HT-29 (cell line): ENCODE measurements at regions not wholly inside any gene's neighbourhood (a gene's known extent, or its start where the extent isn't known, plus 50 kb on each side); places are given as distances from the start of the nearest gene placed in this dataset.
A peak's percentile ranks its signal among the peaks of the same experiment; 100 is the strongest.
"Not testable (repeated sequence)": the region's sequence is repeated elsewhere in the genome, so short reads cannot be mapped to it uniquely, and the experiment has no call there.

ENCODE experiments used
- DNase-seq: peaks from one replicate; pipeline ENCODE4 v3.0.0-alpha.2; 2015; ENCODE audit warnings: low spot score

DNA sequence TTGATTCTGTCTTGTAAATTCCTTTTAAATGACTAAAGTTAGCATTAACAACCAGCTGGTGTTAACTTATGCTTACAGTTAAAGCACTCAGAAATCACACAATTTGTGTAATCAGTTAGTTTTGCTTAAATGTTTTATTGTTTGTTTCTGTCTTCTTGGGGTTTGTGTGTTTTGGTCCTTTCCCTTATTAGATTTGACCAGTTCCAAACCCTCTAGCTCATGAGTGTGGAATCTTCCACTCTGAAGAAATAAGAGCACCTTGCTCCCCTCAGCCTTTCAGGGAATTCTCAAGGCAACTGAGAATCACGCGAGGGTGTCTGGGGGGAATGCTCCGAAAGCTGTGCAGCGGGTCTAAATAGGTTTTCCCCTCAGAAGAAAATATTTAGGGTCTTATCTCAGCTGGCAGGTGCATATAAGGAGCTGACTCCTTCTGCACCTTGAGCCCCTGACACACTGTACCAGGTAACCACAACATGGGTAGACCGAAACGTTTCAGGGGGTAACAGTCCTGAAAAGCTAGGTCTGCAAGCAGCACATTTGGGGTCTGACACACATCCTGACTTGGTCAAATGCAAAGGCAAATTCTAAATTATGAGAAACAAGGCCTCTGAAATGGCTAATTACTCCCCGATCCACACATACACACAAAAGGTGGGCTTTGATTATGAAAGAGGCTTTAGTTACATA, 188.1 kb upstream of the ETV3 start:
- DNase-seq: no peak

DNA sequence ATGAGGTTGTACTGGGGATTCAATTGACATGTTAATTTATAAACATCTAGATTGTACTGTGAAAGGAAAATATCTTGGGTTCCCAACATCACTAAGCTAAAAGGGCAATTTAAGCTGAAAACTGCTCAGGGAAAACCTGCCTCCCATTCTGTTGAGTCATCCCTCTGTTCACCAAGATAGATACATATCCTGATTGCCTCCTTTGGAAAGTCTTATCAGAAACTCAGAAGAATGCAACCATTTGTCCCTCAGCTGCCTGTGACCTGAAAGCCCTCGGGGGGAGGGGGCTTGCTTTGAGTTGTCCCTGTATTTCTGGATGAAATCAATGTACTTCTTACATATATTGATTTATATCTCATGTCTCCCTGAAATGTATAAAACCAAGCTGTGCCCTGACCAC, 187.0 kb upstream of the ETV3 start:
- DNase-seq: no peak

GRCh38 chr1:157321972-157322371, 183.8 kb upstream of the ETV3 start:
- not testable (repeated sequence) for DNase-seq

GRCh38 chr1:157319567-157319966, 181.4 kb upstream of the ETV3 start:
- DNase-seq: no peak

DNA sequence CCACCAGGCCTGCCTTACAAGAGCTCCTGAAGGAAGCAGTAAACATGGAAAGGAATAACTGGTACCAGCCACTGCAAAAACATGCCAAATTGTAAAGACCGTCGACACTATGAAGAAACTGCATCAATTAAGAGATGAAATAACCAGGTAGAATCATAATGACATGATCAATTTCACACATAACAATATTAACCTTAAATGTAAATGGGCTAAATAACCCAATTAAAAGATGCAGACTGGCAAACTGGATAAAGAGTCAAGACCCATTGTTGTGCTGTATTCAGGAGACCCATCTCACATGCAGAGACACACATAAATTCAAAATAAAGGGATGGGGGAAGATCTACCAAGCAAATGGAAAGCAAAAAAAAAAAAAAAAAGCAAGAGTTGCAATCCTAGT, 179.0 kb upstream of the ETV3 start:
- DNase-seq: not testable (repeated sequence)

DNA sequence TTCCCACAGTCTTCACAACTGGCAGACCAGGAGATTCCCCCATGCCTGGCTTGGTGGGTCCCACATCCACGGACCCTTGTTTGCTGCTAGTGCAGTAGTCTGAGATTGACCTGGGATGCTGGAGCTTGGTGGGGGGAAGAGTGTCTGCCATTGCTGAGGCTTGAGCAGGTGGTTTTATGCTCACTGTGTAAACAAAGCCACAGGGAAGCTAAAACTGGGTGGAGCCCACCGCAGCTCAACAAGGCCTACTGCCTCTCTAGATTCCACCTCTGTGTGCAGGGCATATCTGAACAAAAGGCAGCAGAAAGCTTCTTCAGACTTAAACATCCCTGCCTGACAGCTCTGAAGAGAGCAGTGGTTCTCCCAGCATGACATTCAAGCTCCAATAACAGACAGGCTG, 177.3 kb upstream of the ETV3 start:
- peak; percentile 54 for DNase-seq

DNA sequence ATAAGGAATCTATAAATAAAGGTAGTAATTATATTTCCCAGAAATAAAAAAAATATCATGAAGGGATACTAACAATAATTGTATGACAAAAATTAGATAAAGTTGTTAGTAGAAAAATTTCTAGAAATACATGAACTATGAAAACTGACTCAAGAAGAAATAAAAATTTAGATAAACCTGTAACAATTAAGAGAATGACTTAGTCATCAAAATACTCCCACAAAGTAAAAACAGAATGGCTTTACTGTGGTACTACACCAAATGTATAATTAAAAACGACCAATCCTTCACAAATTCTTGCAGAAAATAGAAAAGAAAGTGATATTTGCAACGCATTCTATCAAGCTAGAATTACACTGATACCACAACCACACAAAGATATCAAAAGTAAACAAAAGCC, 176.2 kb upstream of the ETV3 start:
- no peak for DNase-seq

- no peak for DNase-seq
Observed at GRCh38 chr1:157313240-157313807, 175.1 kb upstream of the ETV3 start.

DNA sequence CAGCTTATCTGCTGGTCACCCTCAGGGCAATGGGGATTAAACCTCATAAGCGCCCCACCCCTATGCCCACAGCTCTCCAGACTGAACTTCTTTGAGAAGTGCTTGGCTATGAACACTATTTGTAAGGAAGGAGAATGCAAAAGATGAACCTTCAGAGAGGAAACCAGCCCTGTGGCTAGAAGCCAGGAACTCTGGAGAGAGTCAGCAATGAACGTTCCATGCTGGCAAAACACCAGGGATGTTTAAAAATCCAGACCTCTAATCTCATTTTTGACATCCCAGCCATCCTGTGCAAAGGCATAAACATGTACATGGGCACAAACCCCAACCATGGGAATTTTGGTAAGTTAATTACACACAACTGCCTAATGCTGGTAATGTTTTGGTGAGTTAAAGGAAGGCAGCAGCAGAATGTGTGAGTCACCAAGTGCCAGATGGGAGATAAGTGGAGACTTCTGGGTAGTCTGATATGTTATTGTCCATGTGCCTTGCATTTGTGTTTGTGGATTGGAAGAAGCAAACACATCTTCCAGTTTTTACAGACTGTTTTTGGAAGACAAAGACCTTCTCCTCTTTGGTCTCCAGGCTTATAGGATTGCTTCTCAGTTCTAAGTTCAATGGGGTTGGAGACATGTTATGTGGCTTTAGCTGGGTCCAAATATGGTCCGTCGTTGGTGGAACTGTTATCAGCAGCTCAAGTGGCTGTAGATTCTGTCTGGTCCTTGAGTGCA, 174.1 kb upstream of the ETV3 start:
- DNase-seq: peak; percentile 11

DNA sequence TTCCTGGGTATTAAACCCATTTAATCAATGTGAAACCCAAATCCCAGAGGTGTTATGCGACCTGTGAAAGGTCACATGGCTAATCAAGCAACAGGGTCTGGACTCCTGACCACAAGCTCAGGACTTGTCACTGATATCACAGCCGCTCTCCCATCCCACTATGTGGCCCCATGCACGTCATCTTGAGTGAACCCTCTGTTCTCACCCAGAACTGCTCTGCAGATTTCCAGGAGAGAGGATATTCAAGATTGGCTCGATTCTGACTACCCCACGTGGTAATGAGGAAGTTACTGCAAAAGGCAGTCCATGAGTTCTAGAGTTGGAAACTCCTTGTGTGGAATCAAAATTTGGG, 173.5 kb upstream of the ETV3 start:
- no peak for DNase-seq

DNA sequence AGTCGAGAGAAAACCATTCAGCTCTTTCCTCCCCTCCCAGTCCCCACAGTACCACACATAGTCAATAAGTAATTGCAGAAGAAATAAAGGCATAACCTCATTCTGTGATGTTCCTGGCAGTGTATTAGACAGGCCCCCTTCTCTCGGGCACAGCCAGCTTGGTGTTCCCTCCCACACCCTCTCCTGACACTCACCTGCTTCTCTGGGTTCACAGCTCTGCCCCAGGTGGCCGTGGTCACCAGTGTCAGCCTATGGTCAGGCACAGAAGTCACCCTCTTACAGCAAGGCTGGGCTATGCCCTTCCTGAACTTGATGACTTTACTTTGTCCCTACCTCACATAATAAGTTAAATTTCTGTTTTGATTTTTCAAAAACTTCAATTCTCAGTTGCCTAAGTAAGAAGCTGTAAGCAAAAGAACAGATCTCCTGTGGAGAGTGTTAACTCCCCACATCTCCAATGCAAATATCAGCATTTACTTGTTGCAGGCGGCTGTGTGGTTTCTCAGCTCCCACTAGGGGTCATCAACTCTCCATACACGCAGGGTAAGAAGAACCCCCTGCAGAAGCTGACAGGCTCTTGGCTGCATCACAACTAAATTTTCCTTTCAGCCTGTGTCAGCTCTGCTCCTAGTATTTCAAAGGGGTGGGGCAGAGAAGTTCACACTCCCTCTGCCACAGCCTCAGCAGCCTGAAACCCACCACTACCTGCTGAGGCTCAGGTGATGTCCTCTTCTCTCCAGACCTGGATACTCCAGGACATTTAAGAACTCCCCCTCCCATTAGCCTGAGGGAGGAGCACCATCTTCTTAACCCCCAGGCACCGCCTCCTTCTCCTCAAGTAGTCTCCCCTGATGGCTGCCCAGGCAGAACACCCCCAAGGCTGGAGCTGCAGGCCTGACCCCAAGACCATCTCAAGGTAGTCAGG, 172.9 kb upstream of the ETV3 start:
- peak; percentile 53 for DNase-seq

- DNase-seq: no peak
Observed at GRCh38 chr1:157310401-157310800, 172.2 kb upstream of the ETV3 start.

- no peak for DNase-seq
Observed at GRCh38 chr1:157307491-157307890, 169.3 kb upstream of the ETV3 start.

- DNase-seq: no peak
Observed at GRCh38 chr1:157306896-157307295, 168.7 kb upstream of the ETV3 start.

DNA sequence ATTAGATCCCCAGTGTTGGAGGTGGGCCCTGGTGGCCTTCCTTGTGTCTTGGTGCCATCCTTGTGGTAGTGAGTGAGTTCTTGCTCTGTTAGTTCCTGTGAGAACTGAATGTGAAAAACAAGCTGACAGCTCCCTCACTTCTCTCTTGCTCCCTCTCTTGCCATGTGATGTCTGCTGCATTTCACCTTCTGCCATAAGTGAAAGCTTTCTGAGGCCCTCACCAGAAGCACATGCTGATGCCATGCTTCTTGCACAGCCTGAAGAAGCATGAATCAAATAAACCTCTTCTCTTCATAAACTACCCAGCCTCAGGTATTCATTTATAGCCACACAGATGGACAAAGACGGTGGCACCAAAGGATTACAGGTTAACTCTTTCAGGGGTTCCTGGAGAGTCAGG, 166.1 kb upstream of the ETV3 start:
- no peak for DNase-seq

GRCh38 chr1:157302724-157303123, 164.5 kb upstream of the ETV3 start:
- DNase-seq: no peak

DNA sequence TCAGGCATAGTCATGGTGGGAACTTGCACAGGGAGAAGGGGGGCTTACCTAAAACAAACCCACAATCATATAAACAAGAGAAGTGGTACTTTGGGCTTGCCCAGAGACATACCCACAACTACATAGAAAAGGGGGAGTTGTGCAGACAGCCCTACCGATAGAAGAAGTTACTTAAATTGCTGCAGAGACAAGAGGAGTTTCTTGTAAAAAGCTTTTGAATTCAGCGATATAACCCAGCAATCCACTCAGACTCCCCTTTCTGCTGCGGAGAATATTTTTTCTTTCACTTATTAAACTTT, 164.0 kb upstream of the ETV3 start:
- no peak for DNase-seq

DNA sequence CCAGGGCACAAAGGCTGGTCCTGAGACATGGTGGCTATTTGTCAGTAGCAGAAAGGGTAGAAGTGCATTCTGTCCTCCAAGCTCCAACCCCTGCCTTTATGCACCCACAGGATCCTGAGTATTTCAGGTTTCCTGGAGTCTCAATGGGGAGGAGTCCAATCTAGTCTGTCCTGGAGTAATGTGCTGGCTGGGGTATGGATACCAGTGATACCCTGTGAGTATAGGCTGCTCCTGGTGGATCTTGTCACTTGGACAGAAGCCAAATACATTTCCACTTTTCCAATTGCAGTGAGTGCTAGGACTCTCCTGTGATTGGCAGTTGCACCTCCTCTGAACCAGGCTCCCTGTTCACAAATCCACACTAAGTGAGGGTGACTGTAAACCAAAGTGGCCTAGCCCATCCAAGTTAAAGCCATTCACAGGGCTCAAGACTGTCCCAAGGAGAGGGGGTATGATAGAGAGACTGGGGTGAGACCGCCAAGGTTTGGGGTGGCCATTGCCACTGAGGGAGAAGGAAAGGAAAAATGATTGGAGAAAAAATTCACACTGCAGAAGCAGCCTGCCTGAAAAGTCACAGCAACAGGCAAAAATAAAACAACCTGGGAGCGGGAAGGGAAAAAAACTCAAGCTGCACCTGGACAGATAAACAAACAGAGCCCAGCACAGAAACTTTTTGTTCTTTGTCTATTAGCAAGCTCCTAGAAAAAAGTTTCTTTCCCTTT, 163.4 kb upstream of the ETV3 start:
- DNase-seq: no peak

DNA sequence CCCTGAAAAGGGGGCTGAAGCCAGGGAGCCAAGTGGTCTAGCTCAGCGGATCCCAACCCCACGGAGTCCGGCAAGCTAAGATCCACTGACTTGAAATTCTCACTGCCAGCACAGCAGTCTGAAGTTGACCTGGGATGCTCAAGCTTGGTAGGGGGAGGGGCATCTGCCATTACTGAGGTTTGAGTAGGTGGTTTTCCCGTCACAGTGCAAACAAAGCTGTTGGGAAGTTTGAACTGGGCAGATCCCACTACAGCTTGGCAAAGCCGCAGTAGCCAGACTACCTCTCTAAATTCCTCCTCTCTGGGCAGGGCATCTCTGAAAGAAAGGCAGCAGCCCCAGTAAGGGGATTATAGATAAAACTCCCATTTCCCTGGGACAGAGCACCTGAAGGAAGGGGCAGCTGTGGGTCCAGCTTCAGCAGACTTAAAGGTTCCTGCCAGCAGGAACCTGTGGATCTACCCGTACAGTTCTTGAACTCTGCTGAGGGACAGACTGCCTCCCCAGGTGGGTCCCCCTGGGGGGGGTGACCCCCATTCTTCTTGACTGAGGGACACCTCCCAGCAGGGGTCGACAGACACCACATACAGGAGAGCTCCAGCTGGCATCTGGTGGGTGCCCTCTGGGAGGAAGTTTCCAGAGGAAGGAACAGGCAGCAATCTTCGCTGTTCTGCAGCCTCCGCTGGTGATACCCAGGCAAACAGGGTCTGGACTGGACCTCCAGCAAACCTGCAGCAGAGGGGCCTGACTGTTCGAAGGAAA, 156.4 kb upstream of the ETV3 start:
- DNase-seq: not testable (repeated sequence)

GRCh38 chr1:157292809-157293564, 154.8 kb upstream of the ETV3 start:
- no peak for DNase-seq
